ENCODE measurements at regions not wholly inside any gene's neighbourhood (a gene's known extent, or its start where the extent isn't known, plus 50 kb on each side); places are given as distances from the start of the nearest gene placed in this dataset.

GRCh38 chr20:60591172-60591799, 633.1 kb downstream of the CDH26 start:
- peaks cover 5% of the 10 kb centered on the region for H3K4me1 Mint-ChIP-seq
- Histone ChIP-seq H3K79me2 (ENCODE audit: low read depth) (no peaks in the 10 kb centered on the region), H4K20me1 (ENCODE audit: low read depth) (no peaks in the 10 kb centered on the region)

GRCh38 chr20:60598528-60598927, 640.3 kb downstream of the CDH26 start:
- TF ChIP-seq EZH2 (IDR thresholded peaks at IDR 0.05): no peak
- no peak for TF ChIP-seq EZH2phosphoT487 (IDR thresholded peaks at IDR 0.05)
- no peak for TF ChIP-seq CTCF (IDR thresholded peaks at IDR 0.05)
- H3K9me3 Mint-ChIP-seq: peaks cover 8% of the 10 kb centered on the region
- no peak overlapping the region for H3K4me2 ChIP-seq

More at GRCh38 chr20:60591172-60591799, 633.1 kb downstream of the CDH26 start:
- Mint-ChIP-seq H3K27ac (no peak overlapping the region), H3K36me3 (no peaks in the 10 kb centered on the region), H3K9me3 (no peaks in the 10 kb centered on the region), H3K4me3 (no peak overlapping the region), H3K27me3 (ENCODE audit: insufficient read depth, low read depth) (peaks cover 3% of the 10 kb centered on the region)
- Histone ChIP-seq H3K4me2 (no peak overlapping the region), H3K27ac (no peak overlapping the region), H3K9ac (no peak overlapping the region), H3K4me3 (no peak overlapping the region), H2AFZ (replicated peaks) (no peak overlapping the region), H3F3A (ENCODE audit: low read depth) (no peaks in the 10 kb centered on the region), H3K4me1 (no peaks in the 10 kb centered on the region), H3K36me3 (no peaks in the 10 kb centered on the region), H3K27me3 (no peaks in the 10 kb centered on the region), H3K9me3 (ENCODE audit: low read depth) (no peaks in the 10 kb centered on the region)
- no peak for DNase-seq (ENCODE audit: low spot score)
- TF ChIP-seq CTCF (IDR thresholded peaks at IDR 0.05): no peak
- no peak for TF ChIP-seq EZH2 (IDR thresholded peaks at IDR 0.05)

GRCh38 chr20:60599381-60599780, 641.2 kb downstream of the CDH26 start:
- Mint-ChIP-seq H3K4me3 (no peak overlapping the region), H3K27ac (no peak overlapping the region), H3K9me3 (peaks cover 8% of the 10 kb centered on the region), H3K36me3 (no peaks in the 10 kb centered on the region), H3K27me3 (ENCODE audit: insufficient read depth, low read depth) (no peaks in the 10 kb centered on the region), H3K4me1 (peaks cover 5% of the 10 kb centered on the region)
- Histone ChIP-seq H3K36me3 (no peaks in the 10 kb centered on the region), H3K79me2 (ENCODE audit: low read depth) (no peaks in the 10 kb centered on the region), H3F3A (ENCODE audit: low read depth) (no peaks in the 10 kb centered on the region), H3K4me2 (no peak overlapping the region), H4K20me1 (ENCODE audit: low read depth) (no peaks in the 10 kb centered on the region), H2AFZ (replicated peaks) (no peak overlapping the region), H3K4me3 (no peak overlapping the region), H3K9ac (no peak overlapping the region), H3K4me1 (no peaks in the 10 kb centered on the region), H3K9me3 (ENCODE audit: low read depth) (no peaks in the 10 kb centered on the region), H3K27ac (no peak overlapping the region), H3K27me3 (no peaks in the 10 kb centered on the region)
- DNase-seq (ENCODE audit: low spot score): no peak
- no peak for TF ChIP-seq EZH2 (IDR thresholded peaks at IDR 0.05)
- TF ChIP-seq CTCF (IDR thresholded peaks at IDR 0.05): no peak
- no peak for TF ChIP-seq EZH2phosphoT487 (IDR thresholded peaks at IDR 0.05)

More at GRCh38 chr20:60598528-60598927, 640.3 kb downstream of the CDH26 start:
- H2AFZ ChIP-seq (replicated peaks): no peak overlapping the region
- H3K27ac ChIP-seq: no peak overlapping the region
- Mint-ChIP-seq H3K36me3 (no peaks in the 10 kb centered on the region), H3K27ac (no peak overlapping the region), H3K4me1 (peaks cover 5% of the 10 kb centered on the region), H3K27me3 (ENCODE audit: insufficient read depth, low read depth) (no peaks in the 10 kb centered on the region), H3K4me3 (no peak overlapping the region)
- no peak overlapping the region for H3K9ac ChIP-seq
- H3K4me3 ChIP-seq: no peak overlapping the region
- no peaks in the 10 kb centered on the region for H3K9me3 ChIP-seq (ENCODE audit: low read depth)
- H4K20me1 ChIP-seq (ENCODE audit: low read depth): no peaks in the 10 kb centered on the region
- no peaks in the 10 kb centered on the region for H3K36me3 ChIP-seq
- H3K4me1 ChIP-seq: no peaks in the 10 kb centered on the region
- no peak for DNase-seq (ENCODE audit: low spot score)
- H3K79me2 ChIP-seq (ENCODE audit: low read depth): no peaks in the 10 kb centered on the region
- no peaks in the 10 kb centered on the region for H3K27me3 ChIP-seq
- no peaks in the 10 kb centered on the region for H3F3A ChIP-seq (ENCODE audit: low read depth)
